Mucosa of descending colon (tissue), 3 donors: ENCODE measurements at regions not wholly inside any gene's neighbourhood (a gene's known extent, or its start where the extent isn't known, plus 50 kb on each side); places are given as distances from the start of the nearest gene placed in this dataset.

ENCODE experiments used
- ATAC-seq: fragments of 200-7000 bp; cut with Tn5 transposase; one replicate; pipeline ENCODE4 v1.9.1; 2020; ENCODE audit warnings: mild to moderate bottlenecking, moderate library complexity
- DNase-seq, 3 donors: peaks; one replicate each; pipeline ENCODE4 v3.0.0-alpha.2; 2020
- H3K36me3 ChIP-seq: fragments of 200-600 bp; one replicate; pipeline ENCODE4 v1.8.0; 2021; ENCODE audit warnings: low read depth, mild to moderate bottlenecking
- H3K4me1 ChIP-seq: fragments of 200-600 bp; one replicate; pipeline ENCODE4 v1.8.0; 2021; ENCODE audit warnings: low read depth, mild to moderate bottlenecking
- H3K4me3 ChIP-seq: fragments of 200-600 bp; one replicate; pipeline ENCODE4 v1.8.0; 2021; ENCODE audit warnings: mild to moderate bottlenecking
- H3K9me3 ChIP-seq: fragments of 200-600 bp; one replicate; pipeline ENCODE4 v1.8.0; 2021; ENCODE audit warnings: mild to moderate bottlenecking
- CTCF ChIP-seq: fragments of 200-600 bp; IDR thresholded peaks from one replicate; pipeline ENCODE4 v1.8.0; 2022; ENCODE audit warnings: antibody characterized with exemption, mild to moderate bottlenecking
- intact Hi-C, 2 donors: fragments of 100-400 bp; cut with DNase I in 1 of 2; cut with micrococcal nuclease in 1 of 2; formaldehyde crosslinking; loops; one replicate each; pipeline versions ENCODE4 v1.11.0 to v1.11.1; 2022; cut with DNase I, micrococcal nuclease
- donor health status: DM: no; HTN: no; CAD: no; lungs with moderate emphysema.
- donor health status: DM: no; HTN: no; CAD: no.
- donor health status: DM: no; HTN: yes; CAD: no.

DNA sequence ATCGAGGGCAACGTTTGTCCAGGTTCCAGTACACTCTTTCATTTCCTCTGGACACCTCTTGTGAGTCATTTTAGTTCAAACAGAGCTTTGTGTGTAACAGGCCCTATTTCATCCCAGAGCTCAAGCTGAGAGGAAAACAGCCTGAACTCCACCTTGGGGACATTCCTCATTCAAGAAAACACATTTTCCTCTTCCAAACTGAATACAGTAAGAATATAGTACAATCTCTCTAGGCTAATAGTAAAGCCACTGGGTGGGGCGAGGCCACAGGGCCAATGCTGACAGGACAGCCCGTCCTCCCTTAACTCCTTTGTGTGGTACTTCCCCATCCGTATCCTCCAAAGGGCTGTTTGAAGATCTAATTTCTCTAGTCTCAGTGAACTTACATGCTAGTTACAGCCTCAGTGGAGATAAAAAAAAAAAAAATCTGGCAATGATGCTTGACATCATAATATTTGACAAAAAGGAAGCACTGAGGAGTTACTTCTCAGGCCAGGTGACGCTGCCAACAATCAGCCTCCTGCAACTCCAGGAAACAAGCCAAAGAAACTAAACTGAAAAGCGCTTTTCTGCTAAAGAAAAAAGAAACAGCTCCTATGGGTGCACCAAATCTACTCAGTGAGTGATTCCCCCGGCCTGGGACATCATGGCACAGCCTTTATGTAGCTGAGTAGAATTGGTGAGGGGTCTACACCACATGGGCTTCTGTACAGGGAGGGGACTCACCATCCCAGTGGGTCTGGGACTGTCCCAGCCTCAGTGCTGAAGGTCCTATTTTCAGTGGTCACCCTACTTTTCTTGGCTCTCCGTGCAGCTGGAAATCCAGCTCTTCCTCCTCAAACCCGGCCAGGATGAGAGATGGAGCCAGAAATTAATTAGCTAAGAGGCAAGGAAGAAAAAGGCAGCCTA, 238.2 kb upstream of the NEBL start:
- Histone ChIP-seq H3K36me3 (no peaks in the 10 kb centered on the region), H3K4me1 (no peaks in the 10 kb centered on the region), H3K4me3 (no peak overlapping the region), H3K9me3 (no peaks in the 10 kb centered on the region)
- ATAC-seq (peak; percentile 89), DNase-seq (no peak)
- intact Hi-C loops, result no loop called here
- TF ChIP-seq CTCF, result no peak

DNA sequence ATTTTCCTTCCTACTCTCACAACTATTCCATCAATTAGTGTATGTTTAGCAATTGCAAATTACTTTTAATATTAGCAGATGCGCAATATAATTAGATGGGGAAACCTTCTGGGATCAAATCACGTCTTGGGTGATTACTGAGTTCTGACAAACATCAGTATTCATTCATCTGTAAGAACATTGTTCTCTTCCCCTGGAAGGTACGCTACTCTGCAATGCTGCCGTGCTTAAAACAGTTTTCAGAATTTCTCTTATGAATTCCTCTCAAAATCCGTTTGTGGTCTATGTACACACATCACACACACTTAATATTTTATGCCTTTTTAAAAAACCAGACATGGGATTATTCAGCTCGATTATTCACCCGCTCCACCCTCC, 237.5 kb upstream of the NEBL start:
- no peaks in the 10 kb centered on the region for H3K36me3 ChIP-seq
- ATAC-seq, result no peak
- no peaks in the 10 kb centered on the region for H3K9me3 ChIP-seq
- H3K4me3 ChIP-seq, result no peak overlapping the region
- intact Hi-C loops, result no loop called here
- no peak for TF ChIP-seq CTCF
- H3K4me1 ChIP-seq, result no peaks in the 10 kb centered on the region
- no peak for DNase-seq

- Histone ChIP-seq H3K4me3 (no peak overlapping the region), H3K4me1 (no peaks in the 10 kb centered on the region), H3K9me3 (no peaks in the 10 kb centered on the region), H3K36me3 (no peaks in the 10 kb centered on the region)
- intact Hi-C loops, result no loop called here
- TF ChIP-seq CTCF, result no peak
- ATAC-seq (no peak), DNase-seq (no peak)
These were observed 233.8 kb upstream of the NEBL start for GRCh38 chr10:21130683-21131442.

DNA sequence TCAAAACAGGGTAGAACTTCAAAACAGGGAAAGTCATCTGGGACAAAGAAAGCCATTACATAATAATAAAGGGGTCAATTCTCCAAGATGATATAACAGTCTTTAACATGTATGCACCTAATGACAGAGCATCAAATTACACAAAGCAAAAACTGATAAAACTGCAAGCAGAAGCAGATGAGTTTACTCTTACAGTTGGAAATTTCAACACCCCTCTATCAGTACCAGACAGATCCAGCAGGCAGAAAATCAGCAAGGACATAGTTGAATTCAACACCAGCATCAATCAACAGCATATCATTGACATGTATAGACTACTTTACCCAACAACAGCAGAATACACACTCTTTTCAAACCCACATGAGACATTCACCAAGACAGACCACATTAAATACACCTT, 233.0 kb upstream of the NEBL start:
- Histone ChIP-seq H3K9me3 (no peaks in the 10 kb centered on the region), H3K4me1 (no peaks in the 10 kb centered on the region), H3K4me3 (no peak overlapping the region), H3K36me3 (no peaks in the 10 kb centered on the region)
- TF ChIP-seq CTCF, result no peak
- no peak for ATAC-seq
- intact Hi-C loops, result no loop called here
- no peak for DNase-seq

- H3K36me3 ChIP-seq, result no peaks in the 10 kb centered on the region
- ATAC-seq (no peak), DNase-seq (peak in 1 of 3 donors; percentile 26)
- no peak for TF ChIP-seq CTCF
- intact Hi-C loops, result no loop called here
- H3K4me1 ChIP-seq, result no peaks in the 10 kb centered on the region
- no peaks in the 10 kb centered on the region for H3K9me3 ChIP-seq
- H3K4me3 ChIP-seq, result no peak overlapping the region
These were observed 228.5 kb upstream of the NEBL start for GRCh38 chr10:21125471-21126228.
